GM23338 (cell line): ENCODE measurements at regions not wholly inside any gene's neighbourhood (a gene's known extent, or its start where the extent isn't known, plus 50 kb on each side); places are given as distances from the start of the nearest gene placed in this dataset.

ENCODE experiments used
- ATAC-seq: fragments of 200-7000 bp; cut with Tn5 transposase; 3 replicates; pipeline ENCODE4 v1.9.1; 2020
- DNase-seq: peaks from one replicate; pipeline ENCODE4 v3.0.0-alpha.2; 2015; ENCODE audit warnings: low spot score
- H2AFZ ChIP-seq: fragments of 200-600 bp; sonication (generic); 2 replicates; pipeline ENCODE4 v1.8.0; 2016; ENCODE audit warnings: antibody characterized with exemption, mild to moderate bottlenecking, moderate library complexity
- H3F3A ChIP-seq: fragments of 200-600 bp; sonication (generic); replicated peaks from 2 replicates; pipeline ENCODE4 v1.8.0; 2017; ENCODE audit warnings: antibody characterized with exemption, mixed run types, low read depth
- H3K27ac ChIP-seq: fragments of 200-600 bp; sonication (generic); 2 replicates; pipeline ENCODE4 v1.6.1; 2016; ENCODE audit warnings: low read depth
- H3K27me3 ChIP-seq: fragments of 200-600 bp; sonication (generic); 2 replicates; pipeline ENCODE4 v1.8.0; 2016; ENCODE audit warnings: mild to moderate bottlenecking, mixed run types, moderate library complexity; ENCODE audit not compliant: insufficient read depth
- H3K36me3 ChIP-seq: fragments of 200-600 bp; sonication (generic); 2 replicates; pipeline ENCODE4 v1.8.0; 2016; ENCODE audit warnings: mild to moderate bottlenecking; ENCODE audit not compliant: insufficient read depth
- H3K4me1 ChIP-seq: fragments of 200-600 bp; sonication (generic); 2 replicates; pipeline ENCODE4 v1.8.0; 2016; ENCODE audit warnings: mild to moderate bottlenecking, moderate library complexity; ENCODE audit not compliant: insufficient read depth
- H3K4me2 ChIP-seq: fragments of 200-600 bp; sonication (generic); 2 replicates; pipeline ENCODE4 v1.7.1; 2017; ENCODE audit warnings: mixed run types
- H3K4me3 ChIP-seq: fragments of 200-600 bp; sonication (generic); 2 replicates; pipeline ENCODE4 v1.6.1; 2016; ENCODE audit warnings: mixed run types
- H3K79me2 ChIP-seq: fragments of 200-600 bp; sonication (generic); replicated peaks from 2 replicates; pipeline ENCODE4 v1.8.0; 2017; ENCODE audit warnings: mild to moderate bottlenecking; ENCODE audit not compliant: insufficient read depth
- H3K9me2 ChIP-seq: fragments of 200-600 bp; sonication (generic); 2 replicates; pipeline ENCODE4 v1.8.0; 2017; ENCODE audit not compliant: insufficient read depth
- H4K20me1 ChIP-seq: fragments of 200-600 bp; sonication (generic); replicated peaks from 2 replicates; pipeline ENCODE4 v1.8.0; 2017; ENCODE audit warnings: mild to moderate bottlenecking; ENCODE audit not compliant: insufficient read depth
- H3K27ac Mint-ChIP-seq: 2 replicates; pipeline ENCODE4 v1.8.0; 2020; ENCODE audit warnings: inconsistent platforms, mild to moderate bottlenecking, moderate library complexity, mixed read lengths
- H3K27me3 Mint-ChIP-seq: 3 replicates; pipeline ENCODE4 v1.8.0; 2022; ENCODE audit warnings: low read depth, mild to moderate bottlenecking, moderate library complexity, mixed read lengths, inconsistent platforms; ENCODE audit not compliant: insufficient read depth, poor library complexity
- H3K36me3 Mint-ChIP-seq: 3 replicates; pipeline ENCODE4 v1.8.0; 2021; ENCODE audit warnings: low read depth, mild to moderate bottlenecking, inconsistent platforms, moderate library complexity, mixed read lengths
- H3K4me1 Mint-ChIP-seq: 3 replicates; pipeline ENCODE4 v1.8.0; 2020; ENCODE audit warnings: mild to moderate bottlenecking, inconsistent platforms, mixed read lengths
- H3K4me3 Mint-ChIP-seq: 3 replicates; pipeline ENCODE4 v1.8.0; 2021; ENCODE audit warnings: moderate library complexity, mild to moderate bottlenecking, inconsistent platforms, mixed read lengths
- H3K9me3 Mint-ChIP-seq: 3 replicates; pipeline ENCODE4 v1.8.0; 2020; ENCODE audit warnings: moderate library complexity, mild to moderate bottlenecking, inconsistent platforms, mixed read lengths
- CREB1 ChIP-seq: fragments of 250-450 bp; sonication (Bioruptor Pico); IDR thresholded peaks from 2 replicates; pipeline ENCODE4 v1.5.0; 2020; ENCODE audit warnings: low read depth, mild to moderate bottlenecking, moderate library complexity
- CTCF ChIP-seq, 2 experiments: fragments of 200-600 bp in 1 of 2; sonication (generic) in 1 of 2; conservative IDR thresholded peaks; 2 replicates each; pipeline versions ENCODE4 v1.5.1 to v1.6.1; 2016 to 2017; ENCODE audit warnings: antibody characterized with exemption in 2 of 2, low read depth in 2 of 2, mild to moderate bottlenecking in 2 of 2, moderate library complexity in 1 of 2
- ETS1 ChIP-seq: IDR thresholded peaks from 2 replicates; pipeline ENCODE4 v1.6.1; 2016; ENCODE audit warnings: antibody characterized with exemption
- EZH2 ChIP-seq: fragments of 200-600 bp; sonication (generic); IDR thresholded peaks from one replicate; pipeline ENCODE4 v1.8.0; 2017; ENCODE audit warnings: antibody characterized with exemption, mild to moderate bottlenecking, low read depth; ENCODE audit not compliant: unreplicated experiment
- EZH2phosphoT487 ChIP-seq: fragments of 200-600 bp; sonication (generic); IDR thresholded peaks from one replicate; pipeline ENCODE4 v1.8.1; 2018; ENCODE audit warnings: antibody characterized with exemption; ENCODE audit not compliant: unreplicated experiment
- JUNB ChIP-seq: IDR thresholded peaks from one replicate; pipeline ENCODE4 v1.6.1; 2016; ENCODE audit warnings: antibody characterized with exemption; ENCODE audit not compliant: unreplicated experiment
- NANOG ChIP-seq: IDR thresholded peaks from 2 replicates; pipeline ENCODE4 v1.6.1; 2016; ENCODE audit warnings: antibody characterized with exemption, borderline replicate concordance
- POLR2AphosphoS5 ChIP-seq: IDR thresholded peaks from 2 replicates; pipeline ENCODE4 v1.6.1; 2016; ENCODE audit warnings: antibody characterized with exemption, low read depth
- REST ChIP-seq: IDR thresholded peaks from one replicate; pipeline ENCODE4 v1.6.1; 2018; ENCODE audit warnings: antibody characterized with exemption; ENCODE audit not compliant: unreplicated experiment
- STAT1 ChIP-seq: IDR thresholded peaks from one replicate; pipeline ENCODE4 v1.6.1; 2016; ENCODE audit warnings: antibody characterized with exemption; ENCODE audit not compliant: unreplicated experiment
- ZNF114 ChIP-seq: fragments of 250-450 bp; sonication (Bioruptor Pico); IDR thresholded peaks from 2 replicates; pipeline ENCODE4 v1.5.0; 2020; ENCODE audit warnings: mild to moderate bottlenecking, moderate library complexity
- ZNF331 ChIP-seq: fragments of 250-450 bp; sonication (Bioruptor Pico); IDR thresholded peaks from 2 replicates; pipeline ENCODE4 v1.5.0; 2020; ENCODE audit warnings: low read depth, mild to moderate bottlenecking, moderate library complexity
- ZNF462 ChIP-seq: fragments of 250-450 bp; sonication (Bioruptor Pico); IDR thresholded peaks from 2 replicates; pipeline ENCODE4 v1.5.0; 2020; ENCODE audit warnings: mild to moderate bottlenecking, moderate library complexity

GRCh38 chr17:83185023-83186002 lies 105.9 kb downstream of the METRNL start:
- no peak overlapping the region for H3K4me3 ChIP-seq
- no peaks in the 10 kb centered on the region for H3K4me1 ChIP-seq
- ATAC-seq (no peak), DNase-seq (no peak)
- H2AFZ ChIP-seq: no peak overlapping the region
- Mint-ChIP-seq H3K4me3 (no peak overlapping the region), H3K4me1 (peaks cover 2% of the 10 kb centered on the region; the same call in 1 of the 3 replicates), H3K36me3 (no peaks in the 10 kb centered on the region; the same call in 2 of the 3 replicates), H3K9me3 (peaks cover 31% of the 10 kb centered on the region), H3K27me3 (no peaks in the 10 kb centered on the region), H3K27ac (no peak overlapping the region)
- no peaks in the 10 kb centered on the region for H4K20me1 ChIP-seq
- H3K36me3 ChIP-seq: no peaks in the 10 kb centered on the region
- H3K27me3 ChIP-seq: no peaks in the 10 kb centered on the region
- H3K79me2 ChIP-seq: no peaks in the 10 kb centered on the region
- H3K27ac ChIP-seq: no peak overlapping the region
- no peaks in the 10 kb centered on the region for H3K9me2 ChIP-seq
- H3F3A ChIP-seq: no peaks in the 10 kb centered on the region
- H3K4me2 ChIP-seq: no peak overlapping the region
- TF ChIP-seq ZNF462 (CRISPR knock-in tag) (no peak), POLR2AphosphoS5 (no peak), ZNF331 (no peak), STAT1 (no peak), ETS1 (no peak), CREB1 (CRISPR knock-in tag) (no peak), EZH2 (no peak), ZNF114 (CRISPR knock-in tag) (no peak), NANOG (no peak), REST (no peak), CTCF (conservative IDR thresholded peaks at IDR 0.05; ENCODE audit: low read depth in 2 of 2) (no peak), EZH2phosphoT487 (no peak), JUNB (no peak)
